ENCODE measurements at regions not wholly inside any gene's neighbourhood (a gene's known extent, or its start where the extent isn't known, plus 50 kb on each side); places are given as distances from the start of the nearest gene placed in this dataset.

- TF ChIP-seq POLR2A (IDR thresholded peaks at IDR 0.05) (no peak), CTCF (IDR thresholded peaks at IDR 0.05) (no peak), POLR2AphosphoS5 (IDR thresholded peaks at IDR 0.05) (no peak)
Measured at GRCh38 chr5:21154526-21154925, 1166.5 kb upstream of the CDH18 start.

Data from stomach (tissue), 4 donors.